IMR-90 (cell line): ENCODE measurements at regions not wholly inside any gene's neighbourhood (a gene's known extent, or its start where the extent isn't known, plus 50 kb on each side); places are given as distances from the start of the nearest gene placed in this dataset.

Experiments used
- ATAC-seq: fragments of 200-7000 bp; cut with Tn5 transposase; 2 replicates; pipeline ENCODE4 v1.9.1; 2020; ENCODE audit warnings: low read depth, mild to moderate bottlenecking, moderate library complexity
- BruUV-seq: library from RNA; stranded (reverse); fragments of 400-500 nt; replicated peaks from 2 replicates; lab custom pipeline; 2021; lab: Mats Ljungman, UMichigan
- CTCF ChIA-PET: fragments of 300-600 bp; formaldehyde crosslinking; extraction: SDS; loops from one replicate; lab custom pipeline; 2021; ENCODE audit warnings: antibody characterized with exemption; lab: Yijun Ruan, JAX
- POLR2A ChIA-PET: fragments of 300-600 bp; sonication (Branson Sonifier 250); formaldehyde crosslinking; loops from one replicate; lab custom pipeline; 2022; ENCODE audit warnings: antibody characterized with exemption; ENCODE audit not compliant: unreplicated experiment; lab: Charles Lee
- DNase-seq: peaks from one replicate; pipeline ENCODE4 v3.0.0; 2013
- H2AFZ ChIP-seq: replicated peaks from 2 replicates; pipeline ENCODE3; 2013; ENCODE audit warnings: low read length, mild to moderate bottlenecking; ENCODE audit not compliant: poor library complexity
- H2AK5ac ChIP-seq: 2 replicates; pipeline ENCODE4 v1.6.1; 2013; ENCODE audit warnings: low read depth, low read length, inconsistent platforms
- H2AK9ac ChIP-seq: replicated peaks from 2 replicates; pipeline ENCODE3; 2013; ENCODE audit warnings: mild to moderate bottlenecking, low read depth, low read length, moderate library complexity; ENCODE audit not compliant: poor library complexity
- H2BK120ac ChIP-seq: 2 replicates; pipeline ENCODE4 v1.6.1; 2013; ENCODE audit warnings: low read depth, low read length, inconsistent platforms
- H2BK15ac ChIP-seq: 3 replicates; pipeline ENCODE4 v1.6.1; 2013; ENCODE audit warnings: low read depth, low read length, inconsistent platforms
- H2BK20ac ChIP-seq: 2 replicates; pipeline ENCODE4 v1.6.1; 2013; ENCODE audit warnings: low read depth, mild to moderate bottlenecking, inconsistent platforms, low read length, moderate library complexity
- H2BK5ac ChIP-seq: 2 replicates; pipeline ENCODE4 v1.6.1; 2013; ENCODE audit warnings: mild to moderate bottlenecking, low read depth, low read length, inconsistent platforms; ENCODE audit not compliant: poor library complexity, severe bottlenecking
- H3K14ac ChIP-seq: replicated peaks from 2 replicates; pipeline ENCODE4 v1.6.1; 2013; ENCODE audit warnings: low read depth, low read length, inconsistent platforms
- H3K18ac ChIP-seq: 2 replicates; pipeline ENCODE4 v1.6.1; 2013; ENCODE audit warnings: low read depth, low read length, control low read depth
- H3K23ac ChIP-seq: 2 replicates; pipeline ENCODE4 v1.6.1; 2013; ENCODE audit warnings: low read depth, low read length, inconsistent platforms
- H3K27ac ChIP-seq: 2 replicates; pipeline ENCODE4 v1.5.1; 2013; ENCODE audit warnings: mild to moderate bottlenecking, control low read depth, low read length; ENCODE audit not compliant: insufficient read depth
- H3K27me3 ChIP-seq: 2 replicates; pipeline ENCODE4 v1.6.1; 2013; ENCODE audit warnings: low read length; ENCODE audit not compliant: control insufficient read depth, insufficient read depth
- H3K36me3 ChIP-seq: 2 replicates; pipeline ENCODE4 v1.6.1; 2013; ENCODE audit warnings: low read length, mixed read lengths; ENCODE audit not compliant: control insufficient read depth, insufficient read depth
- H3K4ac ChIP-seq: 2 replicates; pipeline ENCODE4 v1.6.1; 2013; ENCODE audit warnings: low read depth, low read length, inconsistent platforms
- H3K4me1 ChIP-seq: 2 replicates; pipeline ENCODE4 v1.6.1; 2013; ENCODE audit warnings: low read length, mixed read lengths; ENCODE audit not compliant: control insufficient read depth, insufficient read depth
- H3K4me2 ChIP-seq: 2 replicates; pipeline ENCODE4 v1.6.1; 2013; ENCODE audit warnings: low read depth, mild to moderate bottlenecking, control low read depth, low read length, moderate library complexity
- H3K4me3 ChIP-seq: 2 replicates; pipeline ENCODE4 v1.5.1; 2013; ENCODE audit warnings: low read depth, mild to moderate bottlenecking, control low read depth, low read length, moderate library complexity; ENCODE audit not compliant: insufficient read depth
- H3K56ac ChIP-seq: 2 replicates; pipeline ENCODE4 v1.6.1; 2013; ENCODE audit warnings: low read length, inconsistent platforms; ENCODE audit not compliant: insufficient read depth; ENCODE audit errors: extremely low read depth
- H3K79me1 ChIP-seq, 2 experiments: 2 replicates each; pipeline ENCODE4 v1.6.1; 2013; ENCODE audit warnings: low read length in 2 of 2, inconsistent platforms in 1 of 2, low read depth in 1 of 2
- H3K9ac ChIP-seq: 2 replicates; pipeline ENCODE4 v1.6.1; 2013; ENCODE audit warnings: low read depth, low read length, control low read depth
- H3K9me1 ChIP-seq: 2 replicates; pipeline ENCODE4 v1.6.1; 2013; ENCODE audit warnings: low read length, inconsistent platforms; ENCODE audit not compliant: insufficient read depth
- H3K9me3 ChIP-seq: 2 replicates; pipeline ENCODE4 v1.6.1; 2013; ENCODE audit warnings: low read length; ENCODE audit not compliant: control insufficient read depth, insufficient read depth
- H4K20me1 ChIP-seq: 2 replicates; pipeline ENCODE4 v1.6.1; 2013; ENCODE audit warnings: low read length, inconsistent platforms; ENCODE audit not compliant: insufficient read depth
- H4K5ac ChIP-seq: 2 replicates; pipeline ENCODE4 v1.6.1; 2013; ENCODE audit warnings: mild to moderate bottlenecking, low read depth, low read length, control low read depth
- H4K8ac ChIP-seq, 2 experiments: 2 replicates each; pipeline ENCODE4 v1.6.1; 2013; ENCODE audit warnings: low read depth in 2 of 2, low read length in 2 of 2, control low read depth in 1 of 2, inconsistent platforms in 1 of 2
- H4K91ac ChIP-seq: 2 replicates; pipeline ENCODE4 v1.6.1; 2013; ENCODE audit warnings: low read depth, low read length, inconsistent platforms; ENCODE audit not compliant: insufficient read depth
- BHLHE40 ChIP-seq: fragments of 150-350 bp; IDR thresholded peaks from 2 replicates; pipeline ENCODE4 v1.6.1; 2016; ENCODE audit warnings: mild to moderate bottlenecking, low read depth, low read length
- CEBPB ChIP-seq: IDR thresholded peaks from 2 replicates; pipeline ENCODE4 v1.6.1; 2012; ENCODE audit warnings: low read depth, low read length, improper control_type of control experiment
- CHD1 ChIP-seq: IDR thresholded peaks from 2 replicates; pipeline ENCODE4 v1.6.1; 2012; ENCODE audit warnings: low read depth, low read length, improper control_type of control experiment
- MAFK ChIP-seq: IDR thresholded peaks from 2 replicates; pipeline ENCODE4 v1.6.1; 2012; ENCODE audit warnings: low read depth, low read length, improper control_type of control experiment
- MAZ ChIP-seq: IDR thresholded peaks from 2 replicates; pipeline ENCODE4 v1.6.1; 2012; ENCODE audit warnings: low read depth, mild to moderate bottlenecking, low read length, improper control_type of control experiment, moderate library complexity, borderline replicate concordance
- RAD21 ChIP-seq: IDR thresholded peaks from 2 replicates; pipeline ENCODE4 v1.6.1; 2012; ENCODE audit warnings: low read length, improper control_type of control experiment
- WGBS, 2 experiments: methylation state at CpG; one replicate each; pipeline versions ENCODE4 v1.1.5 to v1.1.7; 2013; ENCODE audit warnings: missing lambda C conversion rate in 2 of 2; ENCODE audit not compliant: insufficient read length in 1 of 2; ENCODE audit errors: extremely low coverage in 2 of 2; 5-methylcytosine and 5-hydroxymethylcytosine counted together
- dilution Hi-C: fragments of 300-500 bp; cut with HindIII; formaldehyde crosslinking; loops from one replicate; pipeline ENCODE4 v1.14.3; 2018; ENCODE audit warnings: low sequenced_read_pairs; ENCODE audit not compliant: unreplicated experiment
- in situ Hi-C: fragments of 300-500 bp; cut with MboI; formaldehyde crosslinking; loops from 3 replicates; pipeline ENCODE4 v1.14.3; 2019; ENCODE audit warnings: low sequenced_read_pairs, inconsistent platforms, mixed read lengths
- intact Hi-C: fragments of 100-400 bp; cut with micrococcal nuclease; formaldehyde crosslinking; loops from 2 replicates; pipeline ENCODE4 v1.10.0; 2022

GRCh38 chrX:149152941-149153340 is 352.2 kb downstream of the IDS start:
- Histone ChIP-seq H3K27ac (no peak overlapping the region), H3K18ac (no peak overlapping the region), H3K27me3 (no peaks in the 10 kb centered on the region), H3K4me1 (no peaks in the 10 kb centered on the region), H4K8ac (no peak overlapping the region), H4K91ac (no peak overlapping the region), H3K56ac (no peak overlapping the region), H3K4ac (no peak overlapping the region), H3K4me2 (no peak overlapping the region), H3K36me3 (no peaks in the 10 kb centered on the region), H2BK120ac (no peak overlapping the region), H2AK5ac (no peak overlapping the region), H2BK15ac (no peak overlapping the region), H4K20me1 (no peaks in the 10 kb centered on the region), H2AFZ (no peak overlapping the region), H3K79me1 (no peaks in the 10 kb centered on the region), H3K4me3 (no peak overlapping the region), H2BK5ac (no peak overlapping the region), H3K9me3 (peaks cover 6% of the 10 kb centered on the region; the same call in 1 of the 2 replicates), H3K9me1 (no peaks in the 10 kb centered on the region), H3K14ac (no peak overlapping the region), H3K9ac (no peak overlapping the region), H2AK9ac (no peak overlapping the region), H4K5ac (no peak overlapping the region), H2BK20ac (no peak overlapping the region), H3K23ac (no peak overlapping the region)
- no peak for ATAC-seq
- intact Hi-C loops (no loop called here), dilution Hi-C loops (no loop called here), in situ Hi-C loops (no loop called here)
- ChIA-PET POLR2A (no interaction called here), CTCF (no interaction called here)
- no CpG with 5 or more reads among the region's 3 CpGs for WGBS, 2 experiments
- TF ChIP-seq MAZ (no peak), CEBPB (no peak), MAFK (no peak), CHD1 (no peak), RAD21 (no peak), BHLHE40 (no peak)
- no TSS peak for BruUV-seq
- DNase-seq, result no peak
